GM18867 (cell line): ENCODE measurements at regions not wholly inside any gene's neighbourhood (a gene's known extent, or its start where the extent isn't known, plus 50 kb on each side); places are given as distances from the start of the nearest gene placed in this dataset.
"Not testable (repeated sequence)": the region's sequence is repeated elsewhere in the genome, so short reads cannot be mapped to it uniquely, and the experiment has no call there.

Experiments
- ATAC-seq: cut with Tn5 transposase; IDR thresholded peaks from one replicate; pipeline ENCODE4 v1.9.1; 2021; ENCODE audit warnings: mild to moderate bottlenecking, moderate library complexity; ENCODE audit not compliant: unreplicated experiment

- no peak for ATAC-seq
Measured at GRCh38 chr2:210860276-210860675, 303.9 kb downstream of the CPS1 start.

DNA sequence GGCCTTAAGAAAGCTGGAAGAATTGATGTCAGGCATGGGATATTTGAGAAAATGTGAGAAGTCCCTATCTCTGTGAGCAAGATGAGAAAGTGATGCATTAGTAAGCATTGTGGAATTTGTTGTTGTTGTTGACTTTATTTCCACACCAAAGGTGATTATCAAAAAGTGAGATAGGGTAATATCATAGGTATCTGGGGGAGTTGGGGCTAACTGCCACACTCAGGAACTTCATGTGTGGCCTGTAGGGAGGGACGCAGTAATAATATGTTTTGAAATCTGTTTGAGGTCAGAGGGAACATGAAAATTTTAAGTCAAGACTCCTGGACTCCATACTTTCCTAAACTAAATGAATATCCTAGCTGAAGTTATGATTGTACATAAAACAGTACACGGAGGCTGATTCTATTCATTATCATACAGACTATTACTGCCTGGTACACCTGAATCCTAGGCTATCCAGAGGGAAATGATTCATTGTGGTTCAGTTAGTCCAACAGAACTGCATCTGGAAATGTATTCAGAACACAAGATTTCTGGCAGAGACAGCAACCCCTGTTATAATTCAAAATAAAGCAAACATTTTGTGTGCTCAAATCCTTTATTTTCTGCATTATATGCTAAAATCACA is 304.8 kb downstream of the CPS1 start:
- no peak for ATAC-seq

DNA sequence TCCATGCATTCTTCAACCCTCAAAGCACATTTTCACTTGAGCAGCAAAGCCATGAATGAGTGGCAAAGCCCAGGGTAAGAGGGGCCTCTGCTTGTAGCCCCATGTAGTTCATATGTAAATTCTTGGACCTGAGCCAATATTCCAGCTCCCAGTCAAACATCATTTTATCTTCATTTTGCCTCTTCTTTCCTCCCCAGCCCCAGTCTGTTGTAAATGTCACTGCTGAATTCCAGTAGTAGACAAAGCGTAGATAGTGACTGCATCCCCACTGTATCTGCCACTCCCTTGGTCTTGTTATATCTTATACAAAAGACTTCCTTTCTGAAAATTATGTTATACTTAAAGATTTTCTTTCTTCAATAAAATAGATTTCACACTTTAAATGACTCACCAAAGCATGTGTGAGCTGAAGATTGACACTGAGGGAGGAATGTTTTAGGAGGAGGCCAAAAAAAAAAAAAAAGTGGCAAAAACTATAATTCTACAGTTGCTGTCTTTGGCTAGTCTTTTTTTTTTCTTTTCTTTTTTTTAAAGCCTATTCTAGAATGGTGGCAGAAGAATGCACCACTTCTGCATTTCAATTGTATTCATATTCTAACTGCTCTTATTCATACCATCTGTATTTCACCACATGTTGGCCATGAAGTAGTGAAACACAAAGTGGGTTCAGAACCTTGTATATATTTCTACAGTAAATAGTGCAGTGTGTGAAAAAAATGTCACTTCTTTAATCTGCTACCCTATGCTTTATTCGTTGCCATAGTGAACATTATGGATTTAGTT is 306.1 kb downstream of the CPS1 start:
- no peak for ATAC-seq

DNA sequence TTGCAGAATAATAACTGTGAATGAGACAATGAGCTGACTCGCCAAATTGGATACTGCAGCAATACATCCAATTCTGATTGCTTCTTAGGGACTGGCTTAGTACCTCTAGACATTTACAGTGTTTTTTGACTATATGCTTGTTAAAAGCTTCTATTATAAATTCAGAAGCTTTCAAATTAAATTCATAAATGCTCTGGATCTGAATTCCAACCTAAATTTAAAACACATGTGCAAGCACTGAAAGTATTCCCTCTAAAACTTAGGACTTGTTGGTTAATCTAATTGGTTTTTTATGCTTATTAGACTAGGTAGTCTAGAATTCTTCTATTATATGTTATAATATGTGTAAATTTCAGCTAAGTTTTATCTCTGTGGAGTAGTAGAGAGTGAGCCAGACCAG is 306.9 kb downstream of the CPS1 start:
- ATAC-seq, result no peak

GRCh38 chr2:210871566-210871965 is 315.2 kb downstream of the CPS1 start:
- ATAC-seq, result not testable (repeated sequence)

GRCh38 chr2:210873631-210874030 is 317.2 kb downstream of the CPS1 start:
- peak; percentile 68 for ATAC-seq

GRCh38 chr2:210884227-210884626 is 327.8 kb downstream of the CPS1 start:
- ATAC-seq, result no peak

DNA sequence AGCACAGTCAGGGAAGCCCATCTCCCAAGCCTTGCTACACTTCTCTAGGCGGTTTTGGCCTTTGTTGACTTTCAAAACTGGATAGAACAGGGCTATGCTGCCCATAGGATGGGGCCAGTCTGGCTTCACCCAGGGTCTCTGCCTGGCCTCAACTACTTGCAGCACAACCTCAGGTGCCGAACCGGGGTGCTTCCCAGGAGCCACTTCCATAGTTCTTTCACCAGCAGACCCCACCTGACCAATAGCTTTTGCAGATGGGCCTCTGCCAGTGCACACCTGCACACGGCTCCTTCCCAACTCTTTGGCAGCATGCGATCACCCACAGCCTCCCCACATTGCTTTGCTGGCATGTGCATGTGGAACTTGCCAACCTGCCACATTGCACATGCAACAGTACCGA is 331.6 kb downstream of the CPS1 start:
- ATAC-seq, result no peak

GRCh38 chr2:210895132-210895531 is 338.7 kb downstream of the CPS1 start:
- ATAC-seq, result no peak

DNA sequence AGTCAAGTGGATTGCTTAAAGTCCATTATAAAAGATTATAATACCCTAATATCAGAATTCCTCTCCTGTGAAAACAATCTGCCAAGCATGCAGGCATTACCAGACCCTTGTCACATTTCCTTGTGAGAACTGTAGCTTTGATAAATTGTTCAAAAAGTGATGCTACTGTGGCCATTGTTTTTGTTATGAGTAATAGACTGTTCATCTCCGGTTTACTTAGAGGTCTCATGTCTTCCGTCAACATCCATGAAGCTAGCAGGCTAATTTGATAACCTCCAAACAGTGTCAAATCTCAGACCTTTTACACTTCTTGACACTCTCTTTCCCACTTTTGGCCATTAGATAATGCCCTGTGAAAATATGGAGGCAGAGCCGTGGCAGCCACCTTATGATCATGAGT is 342.7 kb downstream of the CPS1 start:
- ATAC-seq, result no peak

- ATAC-seq, result no peak
Measured at GRCh38 chr2:210901326-210901725, 344.9 kb downstream of the CPS1 start.

GRCh38 chr2:210912779-210913178 is 356.4 kb downstream of the CPS1 start:
- no peak for ATAC-seq

GRCh38 chr2:210913461-210913860 is 357.1 kb downstream of the CPS1 start:
- no peak for ATAC-seq

DNA sequence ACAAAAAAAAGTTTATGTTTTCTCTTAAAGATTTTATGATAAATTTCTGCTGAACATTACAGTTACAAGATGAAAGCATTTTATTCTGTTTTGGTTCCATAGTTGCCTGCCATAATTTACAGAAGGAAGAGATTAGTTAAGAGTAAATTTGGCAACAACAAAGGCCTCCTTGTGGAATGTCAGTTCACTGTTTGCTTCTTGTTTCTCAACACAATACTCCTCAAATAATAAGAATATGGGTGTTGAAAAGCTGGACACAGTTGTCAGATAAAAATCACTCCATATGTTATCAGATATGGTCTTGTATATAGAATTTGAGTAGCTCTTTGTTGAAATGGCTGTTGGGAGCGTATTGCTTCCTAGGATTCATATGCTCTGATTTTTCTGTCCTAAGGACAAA is 359.5 kb downstream of the CPS1 start:
- ATAC-seq, result no peak

DNA sequence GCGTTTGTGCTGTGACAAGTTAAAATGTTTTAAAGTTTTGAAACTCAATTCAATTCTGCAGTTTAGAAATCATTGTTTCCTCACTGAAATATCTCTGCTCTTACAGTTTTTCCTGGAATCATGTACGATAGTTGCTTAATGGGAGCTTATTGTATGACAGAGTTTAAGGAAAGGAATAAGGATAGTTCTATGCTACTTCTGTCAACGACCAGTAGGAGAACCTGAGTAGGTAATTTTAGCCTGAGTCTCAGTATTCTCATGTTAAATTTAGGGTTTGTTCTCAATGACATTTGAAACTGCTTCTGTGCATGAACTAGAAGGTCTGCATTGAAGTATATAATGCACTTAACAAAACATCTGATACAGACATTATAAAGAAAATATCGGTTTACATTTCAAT is 361.1 kb downstream of the CPS1 start:
- no peak for ATAC-seq

DNA sequence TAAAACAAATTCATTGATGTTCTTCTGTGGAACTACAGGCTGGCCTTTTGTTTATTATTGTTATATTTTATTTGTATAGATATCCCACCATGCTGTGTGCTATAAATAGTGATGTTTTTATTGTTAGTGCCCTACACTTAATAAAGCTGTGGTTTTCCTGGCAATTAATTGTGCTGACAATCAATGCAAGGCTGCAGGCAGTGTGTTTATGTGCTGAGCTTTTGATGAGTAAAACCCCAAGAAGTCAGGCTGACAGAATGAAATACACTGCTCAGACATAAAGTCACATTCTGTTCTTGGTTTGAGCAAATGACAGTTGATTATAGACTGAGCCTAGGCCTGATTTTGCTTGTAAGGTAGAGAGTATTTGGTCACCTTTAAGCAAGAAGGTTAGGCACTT is 362.7 kb downstream of the CPS1 start:
- ATAC-seq, result no peak

GRCh38 chr2:210922419-210922818 is 366.0 kb downstream of the CPS1 start:
- ATAC-seq, result no peak

- no peak for ATAC-seq
Measured at GRCh38 chr2:210928714-210929113, 372.3 kb downstream of the CPS1 start.

DNA sequence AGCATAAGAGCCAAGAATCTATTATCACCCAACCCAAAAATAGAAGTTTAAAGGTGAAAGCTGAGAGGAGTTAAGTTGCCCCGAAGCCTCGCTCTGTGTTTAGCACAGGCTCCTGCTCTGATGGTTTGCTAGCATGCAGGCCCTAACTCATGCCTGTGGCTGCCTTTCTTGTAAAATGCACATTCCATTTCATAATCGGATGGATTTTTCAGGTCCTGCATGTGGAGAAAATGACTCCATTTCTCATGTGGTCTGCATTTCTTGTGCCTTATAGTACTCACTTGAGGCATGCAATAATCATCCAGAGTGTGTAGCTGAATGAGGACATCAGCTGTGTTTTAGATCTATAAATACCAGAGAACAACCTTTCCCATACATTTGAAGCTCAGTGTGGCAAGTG is 381.8 kb downstream of the CPS1 start:
- no peak for ATAC-seq

GRCh38 chr2:210946395-210946794 is 390.0 kb downstream of the CPS1 start:
- no peak for ATAC-seq

GRCh38 chr2:210950434-210951060 is 394.1 kb downstream of the CPS1 start:
- ATAC-seq, result not testable (repeated sequence)

GRCh38 chr2:210954386-210954907 is 398.0 kb downstream of the CPS1 start:
- ATAC-seq, result no peak
